HEK293 (cell line): ENCODE measurements at regions not wholly inside any gene's neighbourhood (a gene's known extent, or its start where the extent isn't known, plus 50 kb on each side); places are given as distances from the start of the nearest gene placed in this dataset.

ENCODE experiments used
- CTCF ChIA-PET: fragments of 350-600 bp; formaldehyde crosslinking; extraction: SDS; loops from one replicate; lab custom pipeline; 2021; ENCODE audit warnings: antibody characterized with exemption; lab: Yijun Ruan, JAX
- POLR2A ChIA-PET: fragments of 300-600 bp; formaldehyde crosslinking; extraction: SDS; loops from one replicate; lab custom pipeline; 2020; ENCODE audit warnings: antibody characterized with exemption, inconsistent platforms; lab: Yijun Ruan, JAX
- H3K27ac ChIP-seq: fragments of 200-500 bp; sonication (Bioruptor generic); 2 replicates; pipeline ENCODE4 v1.5.1; 2014; ENCODE audit warnings: low read depth, low read length, control low read depth, inconsistent platforms; ENCODE audit errors: extremely low read depth
- H3K36me3 ChIP-seq, 2 experiments: fragments of 200-500 bp in 1 of 2; sonication (Bioruptor generic) in 1 of 2; 1 replicate in 1 of 2; 2 replicates in 1 of 2; pipeline ENCODE4 v1.5.1; 2014 to 2017; ENCODE audit warnings: inconsistent platforms in 2 of 2, low read length in 2 of 2; ENCODE audit not compliant: control insufficient read depth in 2 of 2, insufficient read depth in 1 of 2
- H3K4me1 ChIP-seq: fragments of 200-500 bp; sonication (Bioruptor generic); 2 replicates; pipeline ENCODE4 v1.5.1; 2014; ENCODE audit warnings: mild to moderate bottlenecking, low read length, inconsistent platforms; ENCODE audit not compliant: control insufficient read depth, insufficient read depth
- H3K4me3 ChIP-seq: 2 replicates; pipeline ENCODE4 v1.5.1; 2011; ENCODE audit warnings: low read depth, mild to moderate bottlenecking, control low read depth, low read length, moderate library complexity
- H3K9me3 ChIP-seq: fragments of 200-500 bp; sonication (Bioruptor generic); 2 replicates; pipeline ENCODE4 v1.5.1; 2014; ENCODE audit warnings: low read depth, low read length, inconsistent platforms; ENCODE audit not compliant: control insufficient read depth, insufficient read depth
- HOXD13 ChIP-seq: sonication (generic); formaldehyde crosslinking; IDR thresholded peaks from 2 replicates; pipeline ENCODE4 v1.8.0; 2022; ENCODE audit warnings: missing genetic modification reagents, borderline replicate concordance
- MEIS1 ChIP-seq: sonication (generic); formaldehyde crosslinking; IDR thresholded peaks from 2 replicates; pipeline ENCODE4 v1.8.1; 2022; ENCODE audit warnings: missing genetic modification reagents, mild to moderate bottlenecking, borderline replicate concordance
- MZF1 ChIP-seq: fragments of 450-650 bp; formaldehyde crosslinking; IDR thresholded peaks from 2 replicates; pipeline ENCODE4 v1.5.1; 2017; ENCODE audit warnings: missing biosample characterization, missing genetic modification characterization, borderline replicate concordance
- SALL2 ChIP-seq: fragments of 450-650 bp; formaldehyde crosslinking; IDR thresholded peaks from 2 replicates; pipeline ENCODE4 v1.5.0; 2017; ENCODE audit warnings: missing biosample characterization, mild to moderate bottlenecking, missing genetic modification characterization, borderline replicate concordance
- TSHZ1 ChIP-seq: fragments of 450-650 bp; formaldehyde crosslinking; IDR thresholded peaks from 2 replicates; pipeline ENCODE4 v1.5.1; 2016; ENCODE audit warnings: missing biosample characterization, missing genetic modification characterization, borderline replicate concordance
- ZBTB10 ChIP-seq: fragments of 450-650 bp; formaldehyde crosslinking; IDR thresholded peaks from 2 replicates; pipeline ENCODE4 v1.5.1; 2016; ENCODE audit warnings: missing biosample characterization, missing genetic modification characterization
- ZBTB21 ChIP-seq: fragments of 450-650 bp; formaldehyde crosslinking; IDR thresholded peaks from 2 replicates; pipeline ENCODE4 v1.5.1; 2017; ENCODE audit warnings: missing biosample characterization, missing genetic modification characterization
- ZBTB7A ChIP-seq: fragments of 450-650 bp; formaldehyde crosslinking; IDR thresholded peaks from 2 replicates; pipeline ENCODE4 v1.5.1; 2016; ENCODE audit warnings: low read depth, missing biosample characterization, missing genetic modification characterization
- ZBTB8A ChIP-seq: fragments of 450-650 bp; formaldehyde crosslinking; IDR thresholded peaks from 2 replicates; pipeline ENCODE4 v1.5.1; 2016; ENCODE audit warnings: missing biosample characterization, missing genetic modification characterization
- ZFHX2 ChIP-seq: fragments of 450-650 bp; formaldehyde crosslinking; conservative IDR thresholded peaks from 2 replicates; pipeline ENCODE4 v1.5.1; 2016; ENCODE audit warnings: missing biosample characterization, missing genetic modification characterization
- ZNF112 ChIP-seq: fragments of 450-650 bp; formaldehyde crosslinking; IDR thresholded peaks from 2 replicates; pipeline ENCODE4 v1.5.0; 2017; ENCODE audit warnings: missing biosample characterization, missing genetic modification characterization
- ZNF341 ChIP-seq: fragments of 450-650 bp; formaldehyde crosslinking; IDR thresholded peaks from 2 replicates; pipeline ENCODE4; 2016; ENCODE audit warnings: low read depth, missing biosample characterization, missing genetic modification characterization
- ZNF362 ChIP-seq: fragments of 450-650 bp; formaldehyde crosslinking; IDR thresholded peaks from 2 replicates; pipeline ENCODE4 v1.5.1; 2016; ENCODE audit warnings: missing biosample characterization, missing genetic modification characterization
- ZNF423 ChIP-seq: fragments of 450-650 bp; formaldehyde crosslinking; IDR thresholded peaks from 2 replicates; pipeline ENCODE4 v1.5.1; 2016; ENCODE audit warnings: missing biosample characterization, missing genetic modification characterization
- ZNF510 ChIP-seq: fragments of 450-650 bp; formaldehyde crosslinking; IDR thresholded peaks from 2 replicates; pipeline ENCODE4 v1.5.1; 2018; ENCODE audit warnings: mild to moderate bottlenecking, missing genetic modification characterization, missing biosample characterization; ENCODE audit not compliant: insufficient replicate concordance
- ZNF514 ChIP-seq: fragments of 450-650 bp; formaldehyde crosslinking; IDR thresholded peaks from 2 replicates; pipeline ENCODE4 v1.5.1; 2016; ENCODE audit warnings: missing biosample characterization, missing genetic modification characterization
- ZNF571 ChIP-seq: fragments of 450-650 bp; formaldehyde crosslinking; IDR thresholded peaks from 2 replicates; pipeline ENCODE4 v1.5.0; 2017; ENCODE audit warnings: missing biosample characterization, missing genetic modification characterization
- ZNF626 ChIP-seq: fragments of 450-650 bp; sonication (Bioruptor Pico); formaldehyde crosslinking; IDR thresholded peaks from 2 replicates; pipeline ENCODE4 v1.5.1; 2018; ENCODE audit warnings: missing biosample characterization, missing genetic modification characterization, inconsistent platforms
- ZNF830 ChIP-seq: fragments of 450-650 bp; IDR thresholded peaks from 2 replicates; pipeline ENCODE4 v1.5.0; 2018; ENCODE audit warnings: missing biosample characterization, missing genetic modification characterization, low read depth, mild to moderate bottlenecking, moderate library complexity
- TF ChIP-seq, protein P1 (sequence below): fragments of 450-650 bp; IDR thresholded peaks from 2 replicates; pipeline ENCODE4 v1.5.1; 2018; ENCODE audit warnings: missing biosample characterization, missing genetic modification characterization
- TF ChIP-seq, protein P2 (sequence below): fragments of 450-650 bp; formaldehyde crosslinking; IDR thresholded peaks from 2 replicates; pipeline ENCODE4 v1.5.1; 2016; ENCODE audit warnings: missing biosample characterization, missing genetic modification characterization
- TF ChIP-seq, protein P3 (sequence below): fragments of 450-650 bp; formaldehyde crosslinking; IDR thresholded peaks from 2 replicates; pipeline ENCODE4 v1.5.1; 2016; ENCODE audit warnings: missing biosample characterization, missing genetic modification characterization
- TF ChIP-seq, protein P4 (sequence below): IDR thresholded peaks from 2 replicates; pipeline ENCODE4 v1.6.1; 2011; ENCODE audit warnings: mild to moderate bottlenecking, low read depth, low read length, borderline replicate concordance

GRCh38 chr5:20248118-20248517, 260.1 kb upstream of the CDH18 start (continued):
- TF ChIP-seq, protein P1, sequence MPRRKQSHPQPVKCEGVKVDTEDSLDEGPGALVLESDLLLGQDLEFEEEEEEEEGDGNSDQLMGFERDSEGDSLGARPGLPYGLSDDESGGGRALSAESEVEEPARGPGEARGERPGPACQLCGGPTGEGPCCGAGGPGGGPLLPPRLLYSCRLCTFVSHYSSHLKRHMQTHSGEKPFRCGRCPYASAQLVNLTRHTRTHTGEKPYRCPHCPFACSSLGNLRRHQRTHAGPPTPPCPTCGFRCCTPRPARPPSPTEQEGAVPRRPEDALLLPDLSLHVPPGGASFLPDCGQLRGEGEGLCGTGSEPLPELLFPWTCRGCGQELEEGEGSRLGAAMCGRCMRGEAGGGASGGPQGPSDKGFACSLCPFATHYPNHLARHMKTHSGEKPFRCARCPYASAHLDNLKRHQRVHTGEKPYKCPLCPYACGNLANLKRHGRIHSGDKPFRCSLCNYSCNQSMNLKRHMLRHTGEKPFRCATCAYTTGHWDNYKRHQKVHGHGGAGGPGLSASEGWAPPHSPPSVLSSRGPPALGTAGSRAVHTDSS (tag by site-specific recombination) = no peak
- TF ChIP-seq ZNF362 (tag by site-specific recombination) = no peak
- TF ChIP-seq, protein P2, sequence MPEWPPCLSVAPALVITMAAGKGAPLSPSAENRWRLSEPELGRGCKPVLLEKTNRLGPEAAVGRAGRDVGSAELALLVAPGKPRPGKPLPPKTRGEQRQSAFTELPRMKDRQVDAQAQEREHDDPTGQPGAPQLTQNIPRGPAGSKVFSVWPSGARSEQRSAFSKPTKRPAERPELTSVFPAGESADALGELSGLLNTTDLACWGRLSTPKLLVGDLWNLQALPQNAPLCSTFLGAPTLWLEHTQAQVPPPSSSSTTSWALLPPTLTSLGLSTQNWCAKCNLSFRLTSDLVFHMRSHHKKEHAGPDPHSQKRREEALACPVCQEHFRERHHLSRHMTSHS (tag by site-specific recombination) = no peak

DNA sequence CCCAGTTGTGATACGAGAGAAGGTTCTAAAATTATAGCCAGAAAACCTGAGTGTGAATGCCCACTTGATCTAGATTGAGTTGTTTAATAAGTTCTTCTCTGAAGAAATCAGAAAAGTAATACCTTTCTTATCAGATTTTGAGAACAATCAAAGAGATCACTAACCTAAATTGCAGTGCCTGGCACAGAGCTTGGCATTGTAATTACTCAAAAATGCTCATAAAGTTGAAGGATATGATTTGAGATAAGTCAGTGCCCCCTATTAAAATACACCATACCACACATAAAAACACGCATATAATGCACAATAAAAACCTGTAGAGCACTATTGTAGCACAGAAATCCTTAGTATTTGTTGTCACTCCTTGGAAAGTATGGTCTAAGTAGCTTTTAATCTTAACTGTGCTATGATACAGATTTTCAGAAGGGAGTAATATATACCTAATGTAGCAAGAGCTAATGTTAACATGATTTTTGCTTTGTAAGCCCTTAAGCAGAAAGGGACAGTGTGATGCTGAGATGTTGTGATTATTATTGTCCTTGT, 257.5 kb upstream of the CDH18 start:
- ChIA-PET POLR2A (no interaction called here), CTCF (no interaction called here)
- no peak for TF ChIP-seq ZNF626 (tag by site-specific recombination)
- no peak for TF ChIP-seq TSHZ1 (tag by site-specific recombination)
- TF ChIP-seq, protein P3, sequence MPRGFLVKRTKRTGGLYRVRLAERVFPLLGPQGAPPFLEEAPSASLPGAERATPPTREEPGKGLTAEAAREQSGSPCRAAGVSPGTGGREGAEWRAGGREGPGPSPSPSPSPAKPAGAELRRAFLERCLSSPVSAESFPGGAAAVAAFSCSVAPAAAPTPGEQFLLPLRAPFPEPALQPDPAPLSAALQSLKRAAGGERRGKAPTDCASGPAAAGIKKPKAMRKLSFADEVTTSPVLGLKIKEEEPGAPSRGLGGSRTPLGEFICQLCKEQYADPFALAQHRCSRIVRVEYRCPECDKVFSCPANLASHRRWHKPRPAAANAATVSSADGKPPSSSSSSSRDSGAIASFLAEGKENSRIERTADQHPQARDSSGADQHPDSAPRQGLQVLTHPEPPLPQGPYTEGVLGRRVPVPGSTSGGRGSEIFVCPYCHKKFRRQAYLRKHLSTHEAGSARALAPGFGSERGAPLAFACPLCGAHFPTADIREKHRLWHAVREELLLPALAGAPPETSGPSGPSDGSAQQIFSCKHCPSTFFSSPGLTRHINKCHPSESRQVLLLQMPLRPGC (tag by site-specific recombination) = no peak
- TF ChIP-seq ZNF423 (tag by site-specific recombination) = no peak
- no peak for TF ChIP-seq ZNF514 (tag by site-specific recombination)
- TF ChIP-seq ZNF571 (tag by site-specific recombination) = no peak
- no peak for TF ChIP-seq HOXD13
- TF ChIP-seq ZBTB8A (tag by site-specific recombination) = no peak
- TF ChIP-seq ZNF830 (tag by site-specific recombination) = no peak
- TF ChIP-seq ZBTB21 (tag by site-specific recombination) = no peak
- no peak for TF ChIP-seq MEIS1
- no peak for TF ChIP-seq ZFHX2 (tag by site-specific recombination)
- TF ChIP-seq, protein P4, sequence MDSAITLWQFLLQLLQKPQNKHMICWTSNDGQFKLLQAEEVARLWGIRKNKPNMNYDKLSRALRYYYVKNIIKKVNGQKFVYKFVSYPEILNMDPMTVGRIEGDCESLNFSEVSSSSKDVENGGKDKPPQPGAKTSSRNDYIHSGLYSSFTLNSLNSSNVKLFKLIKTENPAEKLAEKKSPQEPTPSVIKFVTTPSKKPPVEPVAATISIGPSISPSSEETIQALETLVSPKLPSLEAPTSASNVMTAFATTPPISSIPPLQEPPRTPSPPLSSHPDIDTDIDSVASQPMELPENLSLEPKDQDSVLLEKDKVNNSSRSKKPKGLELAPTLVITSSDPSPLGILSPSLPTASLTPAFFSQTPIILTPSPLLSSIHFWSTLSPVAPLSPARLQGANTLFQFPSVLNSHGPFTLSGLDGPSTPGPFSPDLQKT = no peak
- TF ChIP-seq ZNF112 = no peak
- TF ChIP-seq ZBTB10 (tag by site-specific recombination) = no peak
- TF ChIP-seq ZNF341 (tag by site-specific recombination) = no peak
- TF ChIP-seq MZF1 (tag by site-specific recombination) = no peak
- TF ChIP-seq ZBTB7A (tag by site-specific recombination) = no peak
- no peak for TF ChIP-seq SALL2
- TF ChIP-seq ZNF510 (tag by site-specific recombination) = no peak

More for the DNA sequence above, 257.5 kb upstream of the CDH18 start:
- Histone ChIP-seq H3K36me3 (no peaks in the 10 kb centered on the region), H3K27ac (no peak overlapping the region), H3K4me3 (no peak overlapping the region), H3K9me3 (no peaks in the 10 kb centered on the region), H3K4me1 (no peaks in the 10 kb centered on the region)
